ENCODE measurements at regions not wholly inside any gene's neighbourhood (a gene's known extent, or its start where the extent isn't known, plus 50 kb on each side); places are given as distances from the start of the nearest gene placed in this dataset.

DNA sequence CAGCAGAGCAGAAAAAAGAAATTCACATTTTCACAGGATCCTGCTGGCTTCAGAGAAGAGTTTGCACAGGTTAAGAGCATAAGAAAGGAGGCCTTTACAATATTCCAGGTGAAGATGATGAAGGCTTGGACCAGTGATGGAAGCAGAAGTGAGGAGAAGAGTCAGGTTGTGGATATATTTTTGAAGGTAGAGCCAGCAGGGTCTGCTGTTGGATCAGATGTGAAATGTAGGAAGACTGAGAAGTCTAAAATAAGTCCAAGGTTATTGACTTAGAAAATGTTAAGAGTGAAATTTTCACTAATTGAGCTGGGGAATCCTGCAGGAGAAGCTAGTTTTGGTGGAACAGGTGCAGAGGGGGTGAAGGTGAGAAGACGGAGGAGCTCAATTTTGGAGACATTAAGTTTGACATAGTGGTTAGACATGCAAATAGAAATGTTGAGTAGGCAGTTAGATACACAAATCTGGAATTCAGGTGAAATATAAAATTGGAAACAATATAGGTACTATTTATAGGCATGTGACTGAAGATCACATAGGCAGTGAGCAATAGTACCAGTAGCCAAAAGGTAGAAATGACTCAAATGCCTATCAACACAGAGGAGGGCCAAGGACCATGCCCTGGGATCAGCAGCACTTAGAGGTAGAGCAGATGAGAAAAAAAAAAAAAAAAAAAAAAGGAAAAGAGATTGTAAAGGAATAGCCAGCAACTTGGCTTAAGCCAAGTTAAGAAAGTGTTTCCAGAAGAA is 252.0 kb downstream of the AASDHPPT start:
- peak; percentile 18 for DNase-seq (ENCODE audit: low read depth)
- TF ChIP-seq CTCF (IDR thresholded peaks at IDR 0.05; ENCODE audit: insufficient read depth, low read length) = peak; percentile 8

DNA sequence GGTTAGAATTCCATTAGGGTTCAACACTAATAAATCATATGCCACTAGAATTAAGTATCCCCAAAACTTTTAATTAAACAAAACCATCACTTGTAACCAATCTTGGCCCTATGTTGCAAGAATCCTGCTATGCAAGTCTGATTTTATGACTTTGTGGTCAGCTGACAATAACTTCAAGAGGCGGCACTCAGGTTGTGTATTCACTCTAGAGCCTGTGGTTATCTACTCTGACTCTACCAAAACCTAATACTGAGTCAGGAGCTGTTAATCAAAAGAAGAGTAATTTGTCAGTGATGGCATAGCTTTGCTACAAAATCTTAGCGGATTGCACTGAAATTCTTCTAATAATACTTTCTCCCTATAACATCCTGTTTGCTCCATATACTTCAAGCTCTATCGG is 253.7 kb downstream of the AASDHPPT start:
- H3K4me3 ChIP-seq (ENCODE audit: low read depth, low read length) = no peak overlapping the region
- DNase-seq (ENCODE audit: low read depth) = no peak

More for the DNA sequence above, 252.0 kb downstream of the AASDHPPT start:
- H3K4me3 ChIP-seq (ENCODE audit: low read depth, low read length) = no peak overlapping the region

DNA sequence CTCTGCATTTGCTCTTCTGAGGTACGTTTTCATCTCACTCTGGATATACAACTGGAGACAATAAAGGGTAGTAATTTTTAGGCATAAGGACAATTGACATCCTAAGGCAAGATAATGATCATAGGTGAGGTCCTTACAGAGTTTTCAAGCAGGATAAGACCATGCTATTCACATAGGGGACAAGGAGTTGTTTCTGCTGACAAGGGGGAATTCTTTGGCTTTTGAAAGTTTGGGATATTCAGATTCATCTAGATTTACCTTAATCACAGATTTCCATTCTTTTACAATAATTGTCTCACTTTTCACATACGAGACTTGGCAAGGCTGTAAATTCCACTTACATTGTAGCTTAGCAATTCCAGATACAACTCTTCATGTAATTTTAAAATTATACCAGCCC is 256.2 kb downstream of the AASDHPPT start:
- TF ChIP-seq CTCF (IDR thresholded peaks at IDR 0.05; ENCODE audit: insufficient read depth, low read length) = no peak
- H3K4me3 ChIP-seq (ENCODE audit: low read depth, low read length) = no peak overlapping the region
- no peak for DNase-seq (ENCODE audit: low read depth)

More for the DNA sequence above, 253.7 kb downstream of the AASDHPPT start:
- TF ChIP-seq CTCF (IDR thresholded peaks at IDR 0.05; ENCODE audit: insufficient read depth, low read length) = no peak

DNA sequence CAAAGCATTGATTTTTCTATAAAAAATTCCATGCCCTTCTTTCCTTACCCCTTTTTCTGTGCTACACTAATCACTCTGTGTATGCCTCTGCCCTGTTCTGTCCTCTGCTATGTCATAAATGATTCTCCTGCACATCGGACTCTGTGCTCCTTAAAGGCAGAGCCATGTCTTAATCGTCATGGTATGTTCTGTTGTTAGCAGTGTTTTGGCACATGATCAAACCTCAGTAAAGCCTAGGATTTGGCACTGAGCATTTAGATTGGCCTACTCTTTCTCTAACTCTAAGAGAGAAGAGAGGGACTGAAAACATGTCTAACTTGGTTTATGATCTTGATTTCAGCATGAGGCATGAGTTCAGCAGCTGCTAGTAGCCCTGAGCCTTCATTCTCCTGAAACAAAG is 266.9 kb downstream of the AASDHPPT start:
- TF ChIP-seq CTCF (IDR thresholded peaks at IDR 0.05; ENCODE audit: insufficient read depth, low read length) = no peak
- peak; percentile 74 for DNase-seq (ENCODE audit: low read depth)
- no peak overlapping the region for H3K4me3 ChIP-seq (ENCODE audit: low read depth, low read length)

DNA sequence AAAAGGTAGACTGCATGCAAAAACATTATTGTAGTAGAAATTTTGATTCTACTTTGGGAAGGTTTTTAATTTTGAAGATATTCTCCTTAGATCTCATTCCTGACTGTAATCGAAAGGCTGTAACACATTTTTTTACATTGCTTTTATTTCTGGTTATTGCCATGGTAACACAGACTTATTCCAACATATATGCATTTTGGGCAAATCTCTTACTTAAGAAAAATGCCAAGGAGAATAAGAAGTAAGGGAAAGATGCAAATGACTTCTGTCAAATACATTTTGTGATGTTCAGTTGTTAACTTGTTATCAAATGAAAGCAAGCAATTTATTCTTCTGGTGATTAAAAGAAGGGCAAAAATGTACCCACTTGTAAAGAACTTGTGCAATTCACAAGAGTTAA is 267.5 kb downstream of the AASDHPPT start:
- no peak for DNase-seq (ENCODE audit: low read depth)
- TF ChIP-seq CTCF (IDR thresholded peaks at IDR 0.05; ENCODE audit: insufficient read depth, low read length) = no peak
- H3K4me3 ChIP-seq (ENCODE audit: low read depth, low read length) = no peak overlapping the region

DNA sequence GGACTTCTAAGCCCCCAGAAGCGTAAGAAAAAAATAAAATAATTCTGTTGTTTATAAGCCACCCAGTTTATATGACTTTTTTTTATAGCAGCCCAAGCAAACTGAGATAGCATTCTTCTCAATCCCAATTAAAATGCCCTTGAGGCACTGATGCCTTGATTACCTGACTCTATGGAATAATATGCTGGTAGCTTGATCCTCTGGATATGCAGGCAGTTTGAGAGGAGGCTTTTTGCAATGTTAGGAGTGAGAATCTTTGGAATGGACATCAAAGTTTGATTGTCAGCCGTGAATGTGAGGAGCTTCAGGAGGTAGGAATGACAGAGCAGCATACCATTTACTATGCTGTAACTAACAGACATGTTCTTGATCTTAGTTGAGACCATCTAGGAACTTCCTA is 275.6 kb downstream of the AASDHPPT start:
- no peak for TF ChIP-seq CTCF (IDR thresholded peaks at IDR 0.05; ENCODE audit: insufficient read depth, low read length)
- no peak for DNase-seq (ENCODE audit: low read depth)
- no peak overlapping the region for H3K4me3 ChIP-seq (ENCODE audit: low read depth, low read length)

GRCh38 chr11:106369224-106369623 is 291.8 kb downstream of the AASDHPPT start:
- H3K4me3 ChIP-seq (ENCODE audit: low read depth, low read length) = no peak overlapping the region
- DNase-seq (ENCODE audit: low read depth) = no peak
- no peak for TF ChIP-seq CTCF (IDR thresholded peaks at IDR 0.05; ENCODE audit: insufficient read depth, low read length)
